Left lung (tissue), 4 donors: ENCODE measurements at regions not wholly inside any gene's neighbourhood (a gene's known extent, or its start where the extent isn't known, plus 50 kb on each side); places are given as distances from the start of the nearest gene placed in this dataset.

Experiments
- ATAC-seq: fragments of 200-7000 bp; cut with Tn5 transposase; one replicate; pipeline ENCODE4 v1.9.1; 2020; ENCODE audit warnings: moderate library complexity
- DNase-seq, 4 donors: peaks; one replicate each; pipeline ENCODE4 v3.0.0-alpha.2; 2013 to 2020
- H3K27ac ChIP-seq, 2 donors: fragments of 200-600 bp; sonication (generic) in 1 of 2; one replicate each; pipeline versions ENCODE4 v1.5.0 to v1.8.0; 2020 to 2021
- H3K27me3 ChIP-seq, 2 donors: fragments of 200-600 bp; sonication (generic) in 1 of 2; one replicate each; pipeline versions ENCODE4 v1.5.0 to v1.8.0; 2020 to 2021
- H3K36me3 ChIP-seq, 2 donors: fragments of 200-600 bp; sonication (generic) in 1 of 2; one replicate each; pipeline versions ENCODE4 v1.5.0 to v1.8.0; 2020 to 2021
- H3K4me1 ChIP-seq, 2 donors: fragments of 200-600 bp; one replicate each; pipeline ENCODE4 v1.8.0; 2021
- H3K4me3 ChIP-seq, 2 donors: fragments of 200-600 bp; sonication (generic) in 1 of 2; one replicate each; pipeline versions ENCODE4 v1.5.0 to v1.8.0; 2020 to 2021; ENCODE audit warnings: mild to moderate bottlenecking in 1 of 2
- H3K9me3 ChIP-seq, 2 donors: fragments of 200-600 bp; sonication (generic) in 1 of 2; one replicate each; pipeline versions ENCODE4 v1.5.0 to v1.8.0; 2020 to 2021
- intact Hi-C, 2 donors: fragments of 100-400 bp; cut with DNase I; formaldehyde crosslinking; loops; one replicate each; pipeline versions ENCODE4 v1.11.2 to v1.14.2; 2022
- TF ChIP-seq, protein P1 (sequence below), 2 donors: fragments of 200-600 bp; sonication (generic) in 1 of 2; IDR thresholded peaks; one replicate each; pipeline versions ENCODE4 v1.5.0 to v1.8.0; 2021; ENCODE audit warnings: antibody characterized with exemption in 2 of 2
- donor health status: DM: no; HTN: yes; CAD: no.
- donor health status: DM: no; HTN: no; CAD: no.

DNA sequence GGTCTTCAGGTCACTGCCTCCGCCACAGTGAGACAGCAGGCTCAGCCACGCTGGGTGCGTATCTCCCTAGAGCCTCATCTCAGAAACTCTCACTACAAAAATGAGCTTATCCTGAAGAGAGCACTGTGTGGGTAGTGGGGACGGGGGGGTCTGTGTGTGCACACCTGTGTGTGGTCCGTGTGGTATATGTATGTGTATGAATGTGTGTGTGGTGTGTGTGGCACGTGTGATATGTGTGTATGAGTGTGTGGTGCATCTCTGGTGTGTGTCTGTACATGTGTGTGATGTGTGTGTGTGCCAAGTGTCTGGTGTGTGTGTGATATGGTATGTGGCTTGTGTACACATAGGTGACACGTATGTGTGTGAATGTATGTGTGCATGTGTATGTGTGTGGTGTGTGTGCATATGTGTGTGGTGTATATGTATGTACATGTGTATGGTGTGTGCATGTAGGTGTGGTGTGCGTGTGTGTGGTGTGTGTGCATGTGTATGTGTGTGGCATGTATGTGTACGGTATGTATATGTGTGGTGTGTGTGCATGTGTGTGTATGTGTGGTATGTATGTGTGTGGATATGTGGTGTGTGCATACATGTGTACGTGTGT is 332.2 kb downstream of the EIPR1 start:
- no peak for ATAC-seq
- Histone ChIP-seq H3K4me1 (no peaks in the 10 kb centered on the region), H3K27ac (no peak overlapping the region), H3K9me3 (no peaks in the 10 kb centered on the region), H3K27me3 (peaks cover 0 to 3% of the 10 kb centered on the region in 2 donors), H3K36me3 (no peaks in the 10 kb centered on the region), H3K4me3 (no peak overlapping the region)
- no peak for DNase-seq
- intact Hi-C loops: no loop called here
- TF ChIP-seq, protein P1, sequence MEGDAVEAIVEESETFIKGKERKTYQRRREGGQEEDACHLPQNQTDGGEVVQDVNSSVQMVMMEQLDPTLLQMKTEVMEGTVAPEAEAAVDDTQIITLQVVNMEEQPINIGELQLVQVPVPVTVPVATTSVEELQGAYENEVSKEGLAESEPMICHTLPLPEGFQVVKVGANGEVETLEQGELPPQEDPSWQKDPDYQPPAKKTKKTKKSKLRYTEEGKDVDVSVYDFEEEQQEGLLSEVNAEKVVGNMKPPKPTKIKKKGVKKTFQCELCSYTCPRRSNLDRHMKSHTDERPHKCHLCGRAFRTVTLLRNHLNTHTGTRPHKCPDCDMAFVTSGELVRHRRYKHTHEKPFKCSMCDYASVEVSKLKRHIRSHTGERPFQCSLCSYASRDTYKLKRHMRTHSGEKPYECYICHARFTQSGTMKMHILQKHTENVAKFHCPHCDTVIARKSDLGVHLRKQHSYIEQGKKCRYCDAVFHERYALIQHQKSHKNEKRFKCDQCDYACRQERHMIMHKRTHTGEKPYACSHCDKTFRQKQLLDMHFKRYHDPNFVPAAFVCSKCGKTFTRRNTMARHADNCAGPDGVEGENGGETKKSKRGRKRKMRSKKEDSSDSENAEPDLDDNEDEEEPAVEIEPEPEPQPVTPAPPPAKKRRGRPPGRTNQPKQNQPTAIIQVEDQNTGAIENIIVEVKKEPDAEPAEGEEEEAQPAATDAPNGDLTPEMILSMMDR (IDR thresholded peaks at IDR 0.05): no peak

DNA sequence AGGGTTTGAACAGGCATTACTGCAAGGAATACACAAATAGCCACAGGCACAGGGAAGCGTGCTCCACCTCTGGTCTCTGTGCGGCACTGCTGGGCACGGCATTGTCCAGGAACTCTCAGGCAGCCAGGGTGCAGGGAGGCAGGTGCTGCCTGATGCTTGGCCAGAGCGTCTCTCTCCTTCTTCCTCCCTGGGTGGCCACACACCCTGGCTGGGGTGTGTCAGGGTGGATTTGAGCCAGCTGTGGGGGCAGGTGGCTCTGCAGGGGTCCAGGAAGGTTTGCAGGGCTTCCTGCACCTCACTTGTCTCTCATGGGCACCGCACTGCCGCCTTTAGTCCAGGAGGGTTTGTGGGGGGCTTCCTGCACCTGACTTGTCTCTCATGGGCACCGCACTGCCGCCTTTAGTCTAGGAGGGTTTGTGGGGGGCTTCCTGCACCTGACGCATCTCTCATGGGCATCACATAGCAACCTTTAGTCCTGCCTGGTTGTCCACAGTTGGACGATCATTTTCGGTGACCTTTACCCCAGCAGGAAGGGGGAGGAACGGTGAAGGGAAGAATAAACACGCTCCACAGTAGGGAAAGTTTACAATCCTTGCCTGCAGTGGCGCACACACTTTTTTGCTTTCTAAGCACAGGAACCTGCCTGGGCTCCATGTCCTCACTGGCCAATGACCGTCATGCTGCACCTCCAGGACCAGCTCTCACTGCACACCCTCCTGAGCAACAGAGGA is 332.9 kb downstream of the EIPR1 start:
- H3K27ac ChIP-seq: no peak overlapping the region
- H3K4me1 ChIP-seq: no peaks in the 10 kb centered on the region
- no peak for ATAC-seq
- H3K36me3 ChIP-seq: no peaks in the 10 kb centered on the region
- DNase-seq: no peak
- H3K4me3 ChIP-seq: no peak overlapping the region
- peaks cover 0 to 3% of the 10 kb centered on the region in 2 donors for H3K27me3 ChIP-seq
- intact Hi-C loops: no loop called here
- TF ChIP-seq, protein P1 (IDR thresholded peaks at IDR 0.05): no peak
- H3K9me3 ChIP-seq: no peaks in the 10 kb centered on the region

DNA sequence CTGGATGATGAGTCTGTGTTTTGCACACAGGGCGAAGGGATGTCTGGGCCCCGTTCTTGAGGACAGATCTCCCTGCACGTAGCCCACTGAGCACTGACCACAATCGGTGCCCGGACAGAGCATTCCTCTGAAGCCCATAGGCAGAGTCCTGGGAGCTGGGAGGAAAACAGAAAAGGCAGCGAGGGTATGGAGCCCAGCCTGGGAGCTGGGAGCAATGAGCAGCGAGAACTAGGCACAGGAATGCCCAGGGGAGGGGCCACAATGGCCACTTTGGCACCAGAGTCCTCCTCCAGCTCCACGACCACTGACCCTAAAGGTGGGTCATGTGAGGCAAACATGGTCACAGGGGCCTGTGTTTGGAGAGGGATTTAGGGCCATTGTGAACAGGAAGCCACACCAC is 333.9 kb downstream of the EIPR1 start:
- no peaks in the 10 kb centered on the region for H3K9me3 ChIP-seq
- ATAC-seq: no peak
- no peak overlapping the region for H3K27ac ChIP-seq
- no peak overlapping the region for H3K4me3 ChIP-seq
- intact Hi-C loops: no loop called here
- no peaks in the 10 kb centered on the region for H3K36me3 ChIP-seq
- TF ChIP-seq, protein P1 (IDR thresholded peaks at IDR 0.05): no peak
- peaks cover 0 to 3% of the 10 kb centered on the region in 2 donors for H3K27me3 ChIP-seq
- DNase-seq: no peak
- no peaks in the 10 kb centered on the region for H3K4me1 ChIP-seq

DNA sequence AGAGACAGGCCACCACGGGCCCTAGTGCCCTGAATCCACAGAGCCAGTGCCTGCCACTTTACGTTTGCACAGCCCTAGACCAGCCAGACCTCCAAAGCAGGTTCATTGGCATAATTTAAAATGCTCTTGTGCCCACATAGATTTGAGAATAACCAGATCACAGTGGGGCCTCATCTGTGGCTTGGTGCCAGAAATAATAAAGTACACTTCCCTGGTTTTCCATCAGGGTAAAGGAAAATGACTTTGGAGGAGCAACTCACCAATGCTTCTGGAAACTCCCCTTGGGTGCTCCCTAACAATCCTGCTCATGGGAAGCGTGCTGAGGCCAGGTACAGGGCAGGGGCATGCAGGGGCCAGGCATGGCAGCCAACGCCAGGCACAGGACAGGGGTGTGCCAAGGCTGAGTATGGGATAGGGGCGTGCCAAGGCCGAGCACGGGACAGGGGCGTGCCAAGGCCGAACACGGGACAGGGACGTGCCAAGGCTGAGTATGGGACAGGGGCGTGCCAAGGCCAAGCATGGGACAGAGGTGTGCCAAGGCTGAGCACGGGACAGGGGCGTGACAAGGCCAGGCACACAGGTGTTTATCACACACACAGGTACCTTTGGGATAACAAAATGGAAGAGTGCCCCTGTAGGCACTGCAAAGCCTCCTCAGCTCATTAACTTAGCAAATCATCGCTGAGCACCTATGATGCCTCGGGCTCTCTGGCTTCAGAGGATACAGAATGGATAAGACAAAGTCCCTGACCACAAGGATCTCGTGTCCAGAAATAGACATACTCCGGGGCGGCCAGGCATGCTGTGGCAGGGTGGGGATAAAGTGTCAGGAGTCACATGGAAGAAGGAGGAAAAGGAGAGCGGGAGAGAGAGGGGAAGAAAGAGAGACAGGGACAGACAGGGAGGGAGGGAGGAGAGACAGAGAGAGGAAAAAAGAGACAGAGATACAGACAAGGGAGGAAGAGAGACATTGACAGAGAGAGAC is 334.7 kb downstream of the EIPR1 start:
- Histone ChIP-seq H3K27me3 (peaks cover 0 to 3% of the 10 kb centered on the region in 2 donors), H3K36me3 (no peaks in the 10 kb centered on the region), H3K4me3 (no peak overlapping the region), H3K9me3 (no peaks in the 10 kb centered on the region), H3K4me1 (no peaks in the 10 kb centered on the region), H3K27ac (no peak overlapping the region)
- TF ChIP-seq, protein P1 (IDR thresholded peaks at IDR 0.05): no peak
- intact Hi-C loops: no loop called here
- ATAC-seq (no peak), DNase-seq (no peak)
